ENCODE measurements at regions not wholly inside any gene's neighbourhood (a gene's known extent, or its start where the extent isn't known, plus 50 kb on each side); places are given as distances from the start of the nearest gene placed in this dataset.

DNA sequence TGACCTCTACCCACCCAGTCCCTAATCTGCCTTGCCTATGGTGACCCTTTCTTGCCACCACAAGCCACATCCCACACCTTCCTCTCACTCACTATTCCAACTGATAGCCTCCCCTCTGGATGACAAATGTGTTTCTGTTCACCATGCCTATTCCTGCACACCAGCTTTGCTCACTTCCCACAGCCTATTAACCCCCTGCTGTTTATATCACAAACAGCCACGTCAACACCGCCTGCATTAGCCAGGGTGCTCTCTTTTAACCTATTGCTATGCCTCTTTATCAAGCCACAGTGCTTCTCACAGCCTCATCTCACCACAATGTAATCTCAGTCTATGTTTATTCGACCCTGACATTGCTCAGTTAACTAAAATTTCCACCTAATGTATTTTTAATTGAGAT is 271.8 kb downstream of the SUCLG1 start:
- H4K20me1 ChIP-seq (ENCODE audit: control insufficient read depth, extremely low read depth, insufficient read depth, low read length) = no peaks in the 10 kb centered on the region
- H3K9ac ChIP-seq (ENCODE audit: insufficient read depth, low read length) = no peak overlapping the region
- H3K27ac ChIP-seq (ENCODE audit: insufficient read depth, low read length) = no peak overlapping the region
- H3K4me2 ChIP-seq (ENCODE audit: extremely low read depth, insufficient read depth, low read length) = no peak overlapping the region
- H3K4me1 ChIP-seq (ENCODE audit: control insufficient read depth, extremely low read depth, insufficient read depth, low read length) = no peaks in the 10 kb centered on the region
- no peaks in the 10 kb centered on the region for H3K27me3 ChIP-seq (ENCODE audit: control insufficient read depth, insufficient read depth, low read length)
- no peak overlapping the region for H3K4me3 ChIP-seq (replicated peaks in 1 of 4; ENCODE audit: control extremely low read depth in 1 of 4, insufficient read depth in 1 of 4, low read depth in 3 of 4, low read length in 4 of 4)
- DNase-seq (ENCODE audit: low read depth in 2 of 2) = no peak
- no peak for TF ChIP-seq EZH2 (IDR thresholded peaks at IDR 0.05; ENCODE audit: low read length, missing control alignments)
- no peaks in the 10 kb centered on the region for H3K36me3 ChIP-seq (ENCODE audit: control insufficient read depth, insufficient read depth, low read length)
- no peak overlapping the region for H2AFZ ChIP-seq (ENCODE audit: low read length)
- H3K79me2 ChIP-seq (ENCODE audit: control insufficient read depth, insufficient read depth, low read length) = no peaks in the 10 kb centered on the region
- no peaks in the 10 kb centered on the region for H3K9me3 ChIP-seq (ENCODE audit: control insufficient read depth, insufficient read depth, low read depth, low read length)

DNA sequence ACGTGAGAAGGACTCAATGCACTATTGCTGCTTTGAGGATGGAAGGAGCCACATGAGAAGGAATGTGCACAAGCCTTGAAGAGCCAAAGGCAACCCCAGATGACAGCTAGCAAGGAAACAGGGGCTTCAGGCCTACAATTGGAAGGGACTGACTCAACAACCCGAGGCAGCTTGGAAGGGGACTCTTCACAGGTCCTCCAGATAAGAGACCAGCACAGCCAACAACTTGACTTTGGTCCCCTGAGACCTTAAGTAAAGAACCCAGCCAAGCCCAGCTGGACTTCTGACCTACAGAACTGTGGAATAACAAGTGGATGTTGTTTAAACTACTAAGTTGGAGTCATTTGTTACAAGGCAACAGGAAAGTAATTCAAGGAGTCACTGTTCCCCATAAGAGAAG is 277.2 kb downstream of the SUCLG1 start:
- no peak for TF ChIP-seq EZH2 (IDR thresholded peaks at IDR 0.05; ENCODE audit: low read length, missing control alignments)
- TF ChIP-seq, protein P1, sequence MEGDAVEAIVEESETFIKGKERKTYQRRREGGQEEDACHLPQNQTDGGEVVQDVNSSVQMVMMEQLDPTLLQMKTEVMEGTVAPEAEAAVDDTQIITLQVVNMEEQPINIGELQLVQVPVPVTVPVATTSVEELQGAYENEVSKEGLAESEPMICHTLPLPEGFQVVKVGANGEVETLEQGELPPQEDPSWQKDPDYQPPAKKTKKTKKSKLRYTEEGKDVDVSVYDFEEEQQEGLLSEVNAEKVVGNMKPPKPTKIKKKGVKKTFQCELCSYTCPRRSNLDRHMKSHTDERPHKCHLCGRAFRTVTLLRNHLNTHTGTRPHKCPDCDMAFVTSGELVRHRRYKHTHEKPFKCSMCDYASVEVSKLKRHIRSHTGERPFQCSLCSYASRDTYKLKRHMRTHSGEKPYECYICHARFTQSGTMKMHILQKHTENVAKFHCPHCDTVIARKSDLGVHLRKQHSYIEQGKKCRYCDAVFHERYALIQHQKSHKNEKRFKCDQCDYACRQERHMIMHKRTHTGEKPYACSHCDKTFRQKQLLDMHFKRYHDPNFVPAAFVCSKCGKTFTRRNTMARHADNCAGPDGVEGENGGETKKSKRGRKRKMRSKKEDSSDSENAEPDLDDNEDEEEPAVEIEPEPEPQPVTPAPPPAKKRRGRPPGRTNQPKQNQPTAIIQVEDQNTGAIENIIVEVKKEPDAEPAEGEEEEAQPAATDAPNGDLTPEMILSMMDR (conservative IDR thresholded peaks at IDR 0.05 in 1 of 2, IDR thresholded peaks at IDR 0.05 in 1 of 2; ENCODE audit: low read depth in 1 of 2, low read length in 2 of 2) = no peak
- Histone ChIP-seq H3K9me3 (ENCODE audit: control insufficient read depth, insufficient read depth, low read depth, low read length) (no peaks in the 10 kb centered on the region), H3K4me1 (ENCODE audit: control insufficient read depth, extremely low read depth, insufficient read depth, low read length) (no peaks in the 10 kb centered on the region), H4K20me1 (ENCODE audit: control insufficient read depth, extremely low read depth, insufficient read depth, low read length) (no peaks in the 10 kb centered on the region), H3K27me3 (ENCODE audit: control insufficient read depth, insufficient read depth, low read length) (no peaks in the 10 kb centered on the region), H3K4me2 (ENCODE audit: extremely low read depth, insufficient read depth, low read length) (no peak overlapping the region), H2AFZ (ENCODE audit: low read length) (no peak overlapping the region), H3K27ac (ENCODE audit: insufficient read depth, low read length) (no peak overlapping the region), H3K4me3 (replicated peaks in 1 of 4; ENCODE audit: control extremely low read depth in 1 of 4, insufficient read depth in 1 of 4, low read depth in 3 of 4, low read length in 4 of 4) (no peak overlapping the region), H3K36me3 (ENCODE audit: control insufficient read depth, insufficient read depth, low read length) (no peaks in the 10 kb centered on the region), H3K9ac (ENCODE audit: insufficient read depth, low read length) (no peak overlapping the region), H3K79me2 (ENCODE audit: control insufficient read depth, insufficient read depth, low read length) (no peaks in the 10 kb centered on the region)
- no peak for DNase-seq (ENCODE audit: low read depth in 2 of 2)

DNA sequence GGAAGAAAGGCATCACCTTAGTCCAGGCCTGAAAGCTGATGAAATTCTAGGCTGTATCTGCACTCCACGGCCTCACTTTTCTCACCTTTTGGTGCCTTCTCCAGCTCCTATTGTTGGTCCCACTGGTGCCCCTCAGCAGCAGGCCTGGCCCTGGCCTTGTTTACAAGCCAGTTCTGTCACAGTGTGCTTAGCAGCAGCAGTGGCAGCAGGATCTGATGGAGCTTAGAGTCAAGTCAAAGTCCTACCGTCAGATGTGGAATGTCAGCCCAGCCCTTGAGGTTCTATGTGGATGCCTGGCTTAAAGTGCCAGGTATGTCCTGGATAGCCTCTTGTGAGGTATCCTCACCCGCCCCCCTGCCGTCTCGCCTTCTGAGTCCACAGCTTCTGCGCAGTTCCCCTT is 281.3 kb downstream of the SUCLG1 start:
- H2AFZ ChIP-seq (ENCODE audit: low read length) = no peak overlapping the region
- no peaks in the 10 kb centered on the region for H4K20me1 ChIP-seq (ENCODE audit: control insufficient read depth, extremely low read depth, insufficient read depth, low read length)
- H3K27ac ChIP-seq (ENCODE audit: insufficient read depth, low read length) = no peak overlapping the region

More for the DNA sequence above, 281.3 kb downstream of the SUCLG1 start:
- no peaks in the 10 kb centered on the region for H3K27me3 ChIP-seq (ENCODE audit: control insufficient read depth, insufficient read depth, low read length)
- no peaks in the 10 kb centered on the region for H3K4me1 ChIP-seq (ENCODE audit: control insufficient read depth, extremely low read depth, insufficient read depth, low read length)
- no peaks in the 10 kb centered on the region for H3K36me3 ChIP-seq (ENCODE audit: control insufficient read depth, insufficient read depth, low read length)
- no peaks in the 10 kb centered on the region for H3K9me3 ChIP-seq (ENCODE audit: control insufficient read depth, insufficient read depth, low read depth, low read length)
- H3K9ac ChIP-seq (ENCODE audit: insufficient read depth, low read length) = no peak overlapping the region
- H3K79me2 ChIP-seq (ENCODE audit: control insufficient read depth, insufficient read depth, low read length) = no peaks in the 10 kb centered on the region
- TF ChIP-seq EZH2 (IDR thresholded peaks at IDR 0.05; ENCODE audit: low read length, missing control alignments) = no peak
- TF ChIP-seq, protein P1 (conservative IDR thresholded peaks at IDR 0.05 in 1 of 2, IDR thresholded peaks at IDR 0.05 in 1 of 2; ENCODE audit: low read depth in 1 of 2, low read length in 2 of 2) = no peak
- H3K4me2 ChIP-seq (ENCODE audit: extremely low read depth, insufficient read depth, low read length) = no peak overlapping the region
- no peak overlapping the region for H3K4me3 ChIP-seq (replicated peaks in 1 of 4; ENCODE audit: control extremely low read depth in 1 of 4, insufficient read depth in 1 of 4, low read depth in 3 of 4, low read length in 4 of 4)
- DNase-seq (ENCODE audit: low read depth in 2 of 2) = no peak

Measured in fibroblast of lung (primary cell).